ENCODE measurements at regions not wholly inside any gene's neighbourhood (a gene's known extent, or its start where the extent isn't known, plus 50 kb on each side); places are given as distances from the start of the nearest gene placed in this dataset.

DNA sequence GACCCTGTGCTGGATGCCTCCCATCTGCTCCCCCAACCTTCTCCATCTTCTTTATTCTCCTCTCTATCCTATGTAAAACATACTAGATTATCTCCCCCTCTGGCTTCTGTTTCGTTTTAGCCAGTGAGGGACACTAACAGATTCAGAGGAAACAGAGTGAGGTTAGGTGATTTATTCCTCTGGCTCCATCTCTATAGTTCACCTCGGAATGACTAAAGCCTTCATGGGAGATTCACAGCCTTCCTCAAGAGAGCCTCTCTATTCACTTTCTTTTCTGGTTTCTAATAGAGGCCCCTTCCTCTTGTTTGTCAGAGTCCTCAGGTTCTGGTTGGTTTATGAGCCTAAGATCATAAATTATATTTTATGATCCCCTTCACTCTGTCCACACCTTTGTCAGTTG lies 633.1 kb upstream of the TYRP1 start:
- TF ChIP-seq, protein P1, sequence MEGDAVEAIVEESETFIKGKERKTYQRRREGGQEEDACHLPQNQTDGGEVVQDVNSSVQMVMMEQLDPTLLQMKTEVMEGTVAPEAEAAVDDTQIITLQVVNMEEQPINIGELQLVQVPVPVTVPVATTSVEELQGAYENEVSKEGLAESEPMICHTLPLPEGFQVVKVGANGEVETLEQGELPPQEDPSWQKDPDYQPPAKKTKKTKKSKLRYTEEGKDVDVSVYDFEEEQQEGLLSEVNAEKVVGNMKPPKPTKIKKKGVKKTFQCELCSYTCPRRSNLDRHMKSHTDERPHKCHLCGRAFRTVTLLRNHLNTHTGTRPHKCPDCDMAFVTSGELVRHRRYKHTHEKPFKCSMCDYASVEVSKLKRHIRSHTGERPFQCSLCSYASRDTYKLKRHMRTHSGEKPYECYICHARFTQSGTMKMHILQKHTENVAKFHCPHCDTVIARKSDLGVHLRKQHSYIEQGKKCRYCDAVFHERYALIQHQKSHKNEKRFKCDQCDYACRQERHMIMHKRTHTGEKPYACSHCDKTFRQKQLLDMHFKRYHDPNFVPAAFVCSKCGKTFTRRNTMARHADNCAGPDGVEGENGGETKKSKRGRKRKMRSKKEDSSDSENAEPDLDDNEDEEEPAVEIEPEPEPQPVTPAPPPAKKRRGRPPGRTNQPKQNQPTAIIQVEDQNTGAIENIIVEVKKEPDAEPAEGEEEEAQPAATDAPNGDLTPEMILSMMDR (IDR thresholded peaks at IDR 0.05) = no peak
- TF ChIP-seq, protein P2, sequence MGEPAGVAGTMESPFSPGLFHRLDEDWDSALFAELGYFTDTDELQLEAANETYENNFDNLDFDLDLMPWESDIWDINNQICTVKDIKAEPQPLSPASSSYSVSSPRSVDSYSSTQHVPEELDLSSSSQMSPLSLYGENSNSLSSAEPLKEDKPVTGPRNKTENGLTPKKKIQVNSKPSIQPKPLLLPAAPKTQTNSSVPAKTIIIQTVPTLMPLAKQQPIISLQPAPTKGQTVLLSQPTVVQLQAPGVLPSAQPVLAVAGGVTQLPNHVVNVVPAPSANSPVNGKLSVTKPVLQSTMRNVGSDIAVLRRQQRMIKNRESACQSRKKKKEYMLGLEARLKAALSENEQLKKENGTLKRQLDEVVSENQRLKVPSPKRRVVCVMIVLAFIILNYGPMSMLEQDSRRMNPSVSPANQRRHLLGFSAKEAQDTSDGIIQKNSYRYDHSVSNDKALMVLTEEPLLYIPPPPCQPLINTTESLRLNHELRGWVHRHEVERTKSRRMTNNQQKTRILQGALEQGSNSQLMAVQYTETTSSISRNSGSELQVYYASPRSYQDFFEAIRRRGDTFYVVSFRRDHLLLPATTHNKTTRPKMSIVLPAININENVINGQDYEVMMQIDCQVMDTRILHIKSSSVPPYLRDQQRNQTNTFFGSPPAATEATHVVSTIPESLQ (CRISPR knock-in tag; IDR thresholded peaks at IDR 0.05) = no peak
- TF ChIP-seq, protein P3, sequence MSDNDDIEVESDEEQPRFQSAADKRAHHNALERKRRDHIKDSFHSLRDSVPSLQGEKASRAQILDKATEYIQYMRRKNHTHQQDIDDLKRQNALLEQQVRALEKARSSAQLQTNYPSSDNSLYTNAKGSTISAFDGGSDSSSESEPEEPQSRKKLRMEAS (CRISPR knock-in tag; IDR thresholded peaks at IDR 0.05) = no peak
- TF ChIP-seq ETV6 (CRISPR knock-in tag; IDR thresholded peaks at IDR 0.05) (no peak), FOXJ3 (CRISPR knock-in tag; IDR thresholded peaks at IDR 0.05; ENCODE audit: borderline replicate concordance) (no peak), MXD4 (CRISPR knock-in tag; IDR thresholded peaks at IDR 0.05; ENCODE audit: borderline replicate concordance) (no peak)
- TF ChIP-seq, protein P4, sequence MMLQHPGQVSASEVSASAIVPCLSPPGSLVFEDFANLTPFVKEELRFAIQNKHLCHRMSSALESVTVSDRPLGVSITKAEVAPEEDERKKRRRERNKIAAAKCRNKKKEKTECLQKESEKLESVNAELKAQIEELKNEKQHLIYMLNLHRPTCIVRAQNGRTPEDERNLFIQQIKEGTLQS (CRISPR knock-in tag; conservative IDR thresholded peaks at IDR 0.05) = no peak
